HCT116 (cell line): ENCODE measurements at regions not wholly inside any gene's neighbourhood (a gene's known extent, or its start where the extent isn't known, plus 50 kb on each side); places are given as distances from the start of the nearest gene placed in this dataset.

Experiments
- ATAC-seq: fragments of 200-7000 bp; cut with Tn5 transposase; 2 replicates; pipeline ENCODE4 v1.9.1; 2020; ENCODE audit warnings: mild to moderate bottlenecking, moderate library complexity
- BruUV-seq: library from RNA; stranded (reverse); fragments of 400-500 nt; replicated peaks from 2 replicates; lab custom pipeline; 2021; lab: Mats Ljungman, UMichigan
- CTCF ChIA-PET: fragments of 300-600 bp; sonication (Branson Sonifier 250); formaldehyde crosslinking; loops from one replicate; lab custom pipeline; 2021; ENCODE audit warnings: antibody characterized with exemption; lab: Charles Lee
- POLR2A ChIA-PET: fragments of 300-600, 350-600 bp; sonication (Branson Sonifier 250); formaldehyde crosslinking; loops from one replicate; lab custom pipeline; 2021; ENCODE audit warnings: antibody characterized with exemption; lab: Charles Lee
- RAD21 ChIA-PET, 2 experiments: fragments of 300-600 bp; sonication (Branson Sonifier 250); formaldehyde crosslinking; loops; one replicate each; lab custom pipeline; 2023; ENCODE audit warnings: low total read pairs in 2 of 2; ENCODE audit not compliant: uncharacterized antibody in 2 of 2, unreplicated experiment in 2 of 2, low non-redundant PET in 1 of 2; lab: Charles Lee
- DNase-seq: peaks from one replicate; pipeline ENCODE4 v3.0.0-alpha.2; 2010; ENCODE audit warnings: low read depth, low spot score
- H2AFZ ChIP-seq: fragments of 200-600 bp; shearing (Covaris generic), sonication (generic); 2 replicates; pipeline ENCODE4 v1.6.1; 2017; ENCODE audit warnings: low read depth, mixed run types, mixed read lengths, antibody characterized with exemption, low read length; ENCODE audit not compliant: poor library complexity, severe bottlenecking
- H3K27ac ChIP-seq: 2 replicates; pipeline ENCODE4 v1.5.1; 2012; ENCODE audit warnings: low read depth, low read length
- H3K27me3 ChIP-seq: fragments of 200-600 bp; sonication (generic); 2 replicates; pipeline ENCODE4 v1.6.1; 2016; ENCODE audit warnings: mixed run types, low read length, mixed read lengths; ENCODE audit not compliant: insufficient read depth
- H3K36me3 ChIP-seq, 2 experiments: fragments of 200-500 bp in 1 of 2; fragments of 200-600 bp in 1 of 2; sonication (Bioruptor generic) in 1 of 2; sonication (generic) in 1 of 2; 2 replicates each; pipeline versions ENCODE4 v1.5.1 to v1.6.1; 2014 to 2016; ENCODE audit warnings: low read length in 2 of 2, inconsistent platforms in 1 of 2, mixed read lengths in 1 of 2, mixed run types in 1 of 2; ENCODE audit not compliant: insufficient read depth in 2 of 2, control insufficient read depth in 1 of 2
- H3K4me1 ChIP-seq, 2 experiments: fragments of 200-600 bp in 1 of 2; sonication (generic) in 1 of 2; 2 replicates each; pipeline versions ENCODE4 v1.5.1 to v1.6.1; 2012 to 2017; ENCODE audit warnings: low read length in 2 of 2, inconsistent platforms in 1 of 2, mild to moderate bottlenecking in 1 of 2, mixed read lengths in 1 of 2, mixed run types in 1 of 2, moderate library complexity in 1 of 2; ENCODE audit not compliant: insufficient read depth in 2 of 2, control insufficient read depth in 1 of 2
- H3K4me2 ChIP-seq: fragments of 200-600 bp; sonication (generic); 2 replicates; pipeline ENCODE4 v1.6.1; 2017; ENCODE audit warnings: mixed run types, low read length, mixed read lengths
- H3K4me3 ChIP-seq, 2 experiments: fragments of 200-600 bp in 1 of 2; sonication (generic) in 1 of 2; replicated peaks in 1 of 2; 2 replicates each; pipeline ENCODE4 v1.5.1; 2011 to 2016; ENCODE audit warnings: low read length in 2 of 2, control low read depth in 1 of 2, low read depth in 1 of 2, mild to moderate bottlenecking in 1 of 2, mixed read lengths in 1 of 2, mixed run types in 1 of 2
- H3K79me2 ChIP-seq: fragments of 200-600 bp; sonication (generic); 2 replicates; pipeline ENCODE4 v1.6.1; 2017; ENCODE audit warnings: mild to moderate bottlenecking, mixed run types, low read length, moderate library complexity, mixed read lengths; ENCODE audit not compliant: insufficient read depth
- H3K9ac ChIP-seq: fragments of 200-600 bp; sonication (generic); 2 replicates; pipeline ENCODE4 v1.6.1; 2016; ENCODE audit warnings: low read length, mixed read lengths
- H3K9me2 ChIP-seq: fragments of 200-600 bp; sonication (generic), shearing (Covaris generic); 2 replicates; pipeline ENCODE4 v1.6.1; 2017; ENCODE audit warnings: mixed run types, mild to moderate bottlenecking, moderate library complexity; ENCODE audit not compliant: insufficient read depth
- H3K9me3 ChIP-seq, 2 experiments: fragments of 200-500 bp in 1 of 2; fragments of 200-600 bp in 1 of 2; sonication (Bioruptor generic) in 1 of 2; sonication (generic) in 1 of 2; 2 replicates each; pipeline ENCODE4 v1.6.1; 2014 to 2017; ENCODE audit warnings: low read length in 2 of 2, mixed read lengths in 2 of 2, inconsistent platforms in 1 of 2, low read depth in 1 of 2, mild to moderate bottlenecking in 1 of 2, mixed run types in 1 of 2, moderate library complexity in 1 of 2; ENCODE audit not compliant: control insufficient read depth in 1 of 2, insufficient read depth in 1 of 2
- H4K20me1 ChIP-seq: fragments of 200-600 bp; sonication (generic), shearing (Covaris generic); 2 replicates; pipeline ENCODE4 v1.6.1; 2017; ENCODE audit warnings: mixed run types, mild to moderate bottlenecking, moderate library complexity; ENCODE audit not compliant: insufficient read depth
- CEBPB ChIP-seq: IDR thresholded peaks from 2 replicates; pipeline ENCODE4 v1.6.1; 2012; ENCODE audit warnings: low read depth
- EGR1 ChIP-seq: IDR thresholded peaks from 2 replicates; pipeline ENCODE4 v1.6.1; 2012; ENCODE audit warnings: low read depth
- ELF1 ChIP-seq: IDR thresholded peaks from 2 replicates; pipeline ENCODE4 v1.6.1; 2012; ENCODE audit warnings: low read depth, borderline replicate concordance
- EZH2phosphoT487 ChIP-seq: fragments of 200-600 bp; IDR thresholded peaks from 2 replicates; pipeline ENCODE4 v1.6.1; 2018; ENCODE audit warnings: antibody characterized with exemption, borderline replicate concordance
- FOSL1 ChIP-seq: IDR thresholded peaks from 2 replicates; pipeline ENCODE4 v1.6.1; 2012; ENCODE audit warnings: low read depth
- JUND ChIP-seq: IDR thresholded peaks from 2 replicates; pipeline ENCODE4 v1.6.1; 2012
- POLR2AphosphoS5 ChIP-seq: IDR thresholded peaks from 2 replicates; pipeline ENCODE4 v1.6.1; 2011; ENCODE audit warnings: mild to moderate bottlenecking, low read depth, low read length, moderate library complexity
- RAD21 ChIP-seq: IDR thresholded peaks from 2 replicates; pipeline ENCODE4 v1.6.1; 2012; ENCODE audit warnings: low read depth, mild to moderate bottlenecking
- SP1 ChIP-seq: IDR thresholded peaks from 2 replicates; pipeline ENCODE4 v1.6.1; 2012; ENCODE audit warnings: low read depth
- SRF ChIP-seq: IDR thresholded peaks from 2 replicates; pipeline ENCODE4 v1.6.1; 2012; ENCODE audit warnings: low read depth
- TCF7L2 ChIP-seq: IDR thresholded peaks from 2 replicates; pipeline ENCODE4 v1.7.0; 2011; ENCODE audit warnings: borderline replicate concordance, inconsistent platforms; ENCODE audit not compliant: insufficient read depth, insufficient read length; ENCODE audit errors: extremely low read depth
- ZFX ChIP-seq: fragments of 450-650 bp; IDR thresholded peaks from 2 replicates; pipeline ENCODE4 v1.6.1; 2017
- ZNF274 ChIP-seq: fragments of 200-500 bp; sonication (Bioruptor generic); IDR thresholded peaks from 2 replicates; pipeline ENCODE4 v1.6.1; 2014; ENCODE audit warnings: mild to moderate bottlenecking, low read depth, low read length, inconsistent platforms
- intact Hi-C: fragments of 100-400 bp; cut with micrococcal nuclease; formaldehyde crosslinking; loops from 2 replicates; pipeline ENCODE4 v1.10.0; 2022
- TF ChIP-seq, protein P1 (sequence below): IDR thresholded peaks from 2 replicates; pipeline ENCODE4 v1.6.1; 2012
- TF ChIP-seq, protein P2 (sequence below): IDR thresholded peaks from 2 replicates; pipeline ENCODE4 v1.6.1; 2012
- TF ChIP-seq, protein P3 (sequence below): IDR thresholded peaks from 2 replicates; pipeline ENCODE4 v1.6.1; 2012; ENCODE audit warnings: low read depth

DNA sequence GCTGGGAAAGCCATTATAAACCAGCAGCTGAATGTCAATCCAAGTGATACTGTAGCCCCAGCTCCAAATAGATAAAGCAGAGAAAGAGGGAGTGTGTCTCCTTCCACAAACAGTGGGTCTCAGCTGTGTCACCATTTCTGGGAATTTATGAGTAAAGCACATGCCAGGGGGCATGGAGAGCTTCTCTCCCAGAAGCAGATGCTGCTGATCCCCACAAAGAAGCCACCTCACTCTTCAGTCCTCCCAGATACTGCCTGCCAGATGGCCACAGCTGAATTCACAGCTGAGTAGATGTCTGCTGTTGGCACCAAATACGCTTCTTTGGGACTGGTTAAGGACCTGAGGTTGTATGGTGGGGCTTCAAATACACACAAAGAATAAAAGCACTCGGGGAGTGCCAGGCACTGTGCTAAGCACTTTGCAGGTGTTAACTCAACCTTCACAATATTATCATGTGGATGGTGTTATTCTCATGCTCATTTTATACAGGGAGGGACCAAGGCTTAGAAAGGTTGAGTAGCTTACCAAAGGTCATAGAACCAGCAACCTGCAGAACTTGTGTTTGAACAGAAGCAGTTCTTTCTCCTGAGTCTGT, 298.3 kb downstream of the CDH11 start:
- H3K79me2 ChIP-seq = no peaks in the 10 kb centered on the region
- no peak for DNase-seq
- no peak overlapping the region for H3K4me2 ChIP-seq
- H3K9ac ChIP-seq = no peak overlapping the region
- ChIA-PET RAD21 (no interaction called here), CTCF (no interaction called here), POLR2A (no interaction called here)
- H3K27me3 ChIP-seq = no peaks in the 10 kb centered on the region
- no peak overlapping the region for H3K27ac ChIP-seq
- TF ChIP-seq JUND = no peak
- TF ChIP-seq, protein P1, sequence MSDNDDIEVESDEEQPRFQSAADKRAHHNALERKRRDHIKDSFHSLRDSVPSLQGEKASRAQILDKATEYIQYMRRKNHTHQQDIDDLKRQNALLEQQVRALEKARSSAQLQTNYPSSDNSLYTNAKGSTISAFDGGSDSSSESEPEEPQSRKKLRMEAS = no peak
- TF ChIP-seq CEBPB = no peak
- TF ChIP-seq EGR1 = no peak
- TF ChIP-seq ZFX = no peak
- no peak for TF ChIP-seq TCF7L2
- no peak for TF ChIP-seq ELF1
- TF ChIP-seq, protein P2, sequence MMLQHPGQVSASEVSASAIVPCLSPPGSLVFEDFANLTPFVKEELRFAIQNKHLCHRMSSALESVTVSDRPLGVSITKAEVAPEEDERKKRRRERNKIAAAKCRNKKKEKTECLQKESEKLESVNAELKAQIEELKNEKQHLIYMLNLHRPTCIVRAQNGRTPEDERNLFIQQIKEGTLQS = no peak
- no peak for TF ChIP-seq ZNF274
- TF ChIP-seq SRF = no peak
- no peaks in the 10 kb centered on the region for H3K4me1 ChIP-seq
- no peaks in the 10 kb centered on the region for H3K9me2 ChIP-seq
- H3K4me3 ChIP-seq = no peak overlapping the region
- no peaks in the 10 kb centered on the region for H3K36me3 ChIP-seq
- intact Hi-C loops = no loop called here
- BruUV-seq = no TSS peak
- peaks cover 11 to 23% of the 10 kb centered on the region in 2 experiments; a peak in 3 of 4 replicates for H3K9me3 ChIP-seq
- H4K20me1 ChIP-seq = no peaks in the 10 kb centered on the region
- no peak for ATAC-seq
- H2AFZ ChIP-seq = no peak overlapping the region

DNA sequence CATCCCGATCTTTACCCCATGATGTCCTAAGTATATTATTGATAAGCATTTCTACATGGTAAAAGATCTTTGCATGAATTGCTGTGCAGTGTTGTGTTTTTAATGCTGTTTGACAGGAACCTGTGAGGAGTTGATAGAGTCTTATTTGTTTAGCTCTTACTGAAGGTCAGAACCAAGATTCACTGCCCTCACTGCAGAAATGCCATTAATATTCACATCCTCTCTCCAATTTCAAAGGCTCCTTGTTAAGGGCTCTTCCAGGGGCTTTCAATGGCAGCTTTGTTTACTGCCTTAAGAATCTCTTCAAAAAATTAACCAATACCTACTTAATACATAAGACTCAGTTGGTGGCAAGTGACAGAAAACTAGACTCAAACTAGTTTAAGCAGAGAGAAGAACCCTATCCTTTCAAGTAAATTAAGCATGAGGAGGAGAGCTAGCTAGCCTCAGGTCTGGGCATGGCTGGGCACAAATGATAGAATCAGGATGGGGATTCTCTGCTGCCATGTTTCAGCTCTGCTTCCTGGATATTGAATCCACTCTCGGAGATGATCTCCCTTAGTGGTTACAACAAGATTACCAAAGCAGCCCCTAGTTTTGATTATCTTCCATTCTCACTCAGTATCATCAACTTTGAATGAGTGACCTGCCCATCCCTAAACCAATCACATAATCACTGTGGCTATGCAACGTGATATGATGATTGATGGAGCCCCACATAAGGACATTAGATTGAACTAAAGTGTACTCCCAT, 311.8 kb downstream of the CDH11 start:
- ChIA-PET POLR2A (no interaction called here), RAD21 (no interaction called here), CTCF (no interaction called here)
- no TSS peak for BruUV-seq
- Histone ChIP-seq H3K4me2 (no peak overlapping the region), H3K4me1 (no peaks in the 10 kb centered on the region), H2AFZ (no peak overlapping the region), H3K27ac (no peak overlapping the region), H3K9ac (no peak overlapping the region), H3K9me2 (no peaks in the 10 kb centered on the region), H3K79me2 (no peaks in the 10 kb centered on the region), H4K20me1 (no peaks in the 10 kb centered on the region), H3K4me3 (no peak overlapping the region), H3K36me3 (no peaks in the 10 kb centered on the region), H3K27me3 (no peaks in the 10 kb centered on the region), H3K9me3 (peaks cover 16 to 31% of the 10 kb centered on the region in 2 experiments; a peak in 3 of 4 replicates)
- DNase-seq (no peak), ATAC-seq (no peak)
- intact Hi-C loops = no loop called here
- TF ChIP-seq EGR1 (no peak), ELF1 (no peak), RAD21 (no peak), CEBPB (no peak), SP1 (no peak), EZH2phosphoT487 (no peak), ZNF274 (no peak), FOSL1 (no peak), ZFX (no peak), POLR2AphosphoS5 (no peak)
- TF ChIP-seq, protein P1 = no peak
- TF ChIP-seq, protein P3, sequence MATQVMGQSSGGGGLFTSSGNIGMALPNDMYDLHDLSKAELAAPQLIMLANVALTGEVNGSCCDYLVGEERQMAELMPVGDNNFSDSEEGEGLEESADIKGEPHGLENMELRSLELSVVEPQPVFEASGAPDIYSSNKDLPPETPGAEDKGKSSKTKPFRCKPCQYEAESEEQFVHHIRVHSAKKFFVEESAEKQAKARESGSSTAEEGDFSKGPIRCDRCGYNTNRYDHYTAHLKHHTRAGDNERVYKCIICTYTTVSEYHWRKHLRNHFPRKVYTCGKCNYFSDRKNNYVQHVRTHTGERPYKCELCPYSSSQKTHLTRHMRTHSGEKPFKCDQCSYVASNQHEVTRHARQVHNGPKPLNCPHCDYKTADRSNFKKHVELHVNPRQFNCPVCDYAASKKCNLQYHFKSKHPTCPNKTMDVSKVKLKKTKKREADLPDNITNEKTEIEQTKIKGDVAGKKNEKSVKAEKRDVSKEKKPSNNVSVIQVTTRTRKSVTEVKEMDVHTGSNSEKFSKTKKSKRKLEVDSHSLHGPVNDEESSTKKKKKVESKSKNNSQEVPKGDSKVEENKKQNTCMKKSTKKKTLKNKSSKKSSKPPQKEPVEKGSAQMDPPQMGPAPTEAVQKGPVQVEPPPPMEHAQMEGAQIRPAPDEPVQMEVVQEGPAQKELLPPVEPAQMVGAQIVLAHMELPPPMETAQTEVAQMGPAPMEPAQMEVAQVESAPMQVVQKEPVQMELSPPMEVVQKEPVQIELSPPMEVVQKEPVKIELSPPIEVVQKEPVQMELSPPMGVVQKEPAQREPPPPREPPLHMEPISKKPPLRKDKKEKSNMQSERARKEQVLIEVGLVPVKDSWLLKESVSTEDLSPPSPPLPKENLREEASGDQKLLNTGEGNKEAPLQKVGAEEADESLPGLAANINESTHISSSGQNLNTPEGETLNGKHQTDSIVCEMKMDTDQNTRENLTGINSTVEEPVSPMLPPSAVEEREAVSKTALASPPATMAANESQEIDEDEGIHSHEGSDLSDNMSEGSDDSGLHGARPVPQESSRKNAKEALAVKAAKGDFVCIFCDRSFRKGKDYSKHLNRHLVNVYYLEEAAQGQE = no peak
- TF ChIP-seq, protein P2 = no peak
